ENCODE measurements at regions not wholly inside any gene's neighbourhood (a gene's known extent, or its start where the extent isn't known, plus 50 kb on each side); places are given as distances from the start of the nearest gene placed in this dataset.
"Not testable (repeated sequence)": the region's sequence is repeated elsewhere in the genome, so short reads cannot be mapped to it uniquely, and the experiment has no call there.

GRCh38 chr10:28993861-28994260 lies 295.0 kb upstream of the LYZL1 start:
- Histone ChIP-seq H3K4me1 (no peaks in the 10 kb centered on the region), H3K27me3 (ENCODE audit: control insufficient read depth, insufficient read depth, low read length) (no peaks in the 10 kb centered on the region), H3K9ac (no peak overlapping the region), H2AFZ (no peak overlapping the region), H3K9me3 (ENCODE audit: control insufficient read depth, low read length) (no peaks in the 10 kb centered on the region), H3K4me2 (ENCODE audit: low read length) (no peak overlapping the region), H3K4me3 (ENCODE audit: low read depth, low read length) (no peak overlapping the region), H3K79me2 (no peaks in the 10 kb centered on the region), H3K27ac (no peak overlapping the region), H3K36me3 (ENCODE audit: control insufficient read depth, insufficient read depth, low read length) (no peaks in the 10 kb centered on the region)
- no peak for TF ChIP-seq CTCF (IDR thresholded peaks at IDR 0.05)

DNA sequence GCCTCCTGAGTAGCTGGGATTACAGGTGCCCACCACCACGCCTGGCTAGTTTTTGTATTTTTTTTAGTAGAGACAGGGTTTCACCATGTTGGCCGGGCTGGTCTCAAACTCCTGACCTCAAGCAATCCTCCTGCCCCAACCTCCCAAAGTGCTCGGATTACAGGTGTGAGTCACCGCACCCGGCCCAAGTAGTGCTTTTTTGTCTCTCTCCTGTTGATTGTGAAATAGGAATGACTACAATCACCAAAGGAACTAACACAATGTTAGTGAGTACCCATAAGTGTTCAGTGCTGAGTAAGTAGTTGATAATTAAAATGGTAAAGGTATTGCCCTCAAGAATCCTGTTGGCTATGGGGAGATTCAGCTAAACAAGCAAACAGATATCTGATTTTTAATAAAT lies 294.1 kb upstream of the LYZL1 start:
- not testable (repeated sequence) for H3K36me3 ChIP-seq (ENCODE audit: control insufficient read depth, insufficient read depth, low read length); H3K4me2 ChIP-seq (ENCODE audit: low read length); H3K9ac ChIP-seq; H3K9me3 ChIP-seq (ENCODE audit: control insufficient read depth, low read length); H3K4me1 ChIP-seq; H3K27me3 ChIP-seq (ENCODE audit: control insufficient read depth, insufficient read depth, low read length); H2AFZ ChIP-seq; H3K79me2 ChIP-seq; H3K4me3 ChIP-seq (ENCODE audit: low read depth, low read length); H3K27ac ChIP-seq

GRCh38 chr10:28995497-28995896 lies 293.4 kb upstream of the LYZL1 start:
- Histone ChIP-seq H3K27ac (no peak overlapping the region), H3K4me1 (no peaks in the 10 kb centered on the region), H3K4me3 (ENCODE audit: low read depth, low read length) (no peak overlapping the region), H3K79me2 (no peaks in the 10 kb centered on the region), H3K9ac (no peak overlapping the region), H3K27me3 (ENCODE audit: control insufficient read depth, insufficient read depth, low read length) (no peaks in the 10 kb centered on the region), H3K4me2 (ENCODE audit: low read length) (no peak overlapping the region), H2AFZ (no peak overlapping the region), H3K9me3 (ENCODE audit: control insufficient read depth, low read length) (no peaks in the 10 kb centered on the region), H3K36me3 (ENCODE audit: control insufficient read depth, insufficient read depth, low read length) (no peaks in the 10 kb centered on the region)
- TF ChIP-seq CTCF (IDR thresholded peaks at IDR 0.05) = no peak

- Histone ChIP-seq H3K36me3 (ENCODE audit: control insufficient read depth, insufficient read depth, low read length) (no peaks in the 10 kb centered on the region), H3K9me3 (ENCODE audit: control insufficient read depth, low read length) (no peaks in the 10 kb centered on the region), H3K4me2 (ENCODE audit: low read length) (no peak overlapping the region), H3K9ac (no peak overlapping the region), H3K4me1 (no peaks in the 10 kb centered on the region), H2AFZ (no peak overlapping the region), H3K79me2 (no peaks in the 10 kb centered on the region), H3K27me3 (ENCODE audit: control insufficient read depth, insufficient read depth, low read length) (no peaks in the 10 kb centered on the region), H3K4me3 (ENCODE audit: low read depth, low read length) (no peak overlapping the region), H3K27ac (no peak overlapping the region)
- no peak for TF ChIP-seq CTCF (IDR thresholded peaks at IDR 0.05)
Observed at GRCh38 chr10:28996345-28996744, 292.5 kb upstream of the LYZL1 start.

DNA sequence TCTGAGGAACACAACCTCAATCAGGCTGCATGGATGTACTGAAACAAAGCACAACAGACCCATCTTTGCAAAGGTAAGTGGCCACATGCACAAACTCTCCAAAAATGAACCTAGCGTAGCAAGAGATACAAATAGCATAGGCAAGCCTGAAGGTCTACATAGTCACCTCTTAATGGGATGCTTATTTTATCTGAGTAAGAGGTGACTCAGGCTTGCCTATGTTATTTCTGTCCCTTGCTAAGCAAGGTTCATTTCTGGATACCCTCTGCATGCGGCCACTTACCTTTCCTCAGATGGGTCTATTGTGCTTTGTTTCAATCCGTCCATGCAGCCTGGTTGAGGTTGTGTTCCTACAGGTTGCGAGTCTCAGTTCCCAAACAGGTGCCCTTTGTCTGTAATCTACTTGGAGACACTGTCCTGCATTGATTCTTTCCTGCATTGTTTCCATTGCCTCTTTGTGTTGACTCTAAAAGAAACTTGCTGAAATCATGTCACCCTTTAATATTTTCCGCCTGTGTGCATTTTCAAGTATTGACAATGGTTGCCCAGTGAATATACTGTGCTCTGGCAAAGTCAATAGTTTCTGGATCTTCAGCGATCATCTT lies 291.8 kb upstream of the LYZL1 start:
- Histone ChIP-seq H3K79me2 (no peaks in the 10 kb centered on the region), H3K4me3 (ENCODE audit: low read depth, low read length) (no peak overlapping the region), H3K27ac (no peak overlapping the region), H3K36me3 (ENCODE audit: control insufficient read depth, insufficient read depth, low read length) (no peaks in the 10 kb centered on the region), H3K27me3 (ENCODE audit: control insufficient read depth, insufficient read depth, low read length) (no peaks in the 10 kb centered on the region), H3K9ac (no peak overlapping the region), H3K9me3 (ENCODE audit: control insufficient read depth, low read length) (no peaks in the 10 kb centered on the region), H2AFZ (no peak overlapping the region), H3K4me1 (no peaks in the 10 kb centered on the region), H3K4me2 (ENCODE audit: low read length) (no peak overlapping the region)
- no peak for TF ChIP-seq CTCF (IDR thresholded peaks at IDR 0.05)
